ENCODE measurements at regions not wholly inside any gene's neighbourhood (a gene's known extent, or its start where the extent isn't known, plus 50 kb on each side); places are given as distances from the start of the nearest gene placed in this dataset.

GRCh38 chr1:221109930-221110329, 230.7 kb downstream of the HLX start:
- no peak for DNase-seq

DNA sequence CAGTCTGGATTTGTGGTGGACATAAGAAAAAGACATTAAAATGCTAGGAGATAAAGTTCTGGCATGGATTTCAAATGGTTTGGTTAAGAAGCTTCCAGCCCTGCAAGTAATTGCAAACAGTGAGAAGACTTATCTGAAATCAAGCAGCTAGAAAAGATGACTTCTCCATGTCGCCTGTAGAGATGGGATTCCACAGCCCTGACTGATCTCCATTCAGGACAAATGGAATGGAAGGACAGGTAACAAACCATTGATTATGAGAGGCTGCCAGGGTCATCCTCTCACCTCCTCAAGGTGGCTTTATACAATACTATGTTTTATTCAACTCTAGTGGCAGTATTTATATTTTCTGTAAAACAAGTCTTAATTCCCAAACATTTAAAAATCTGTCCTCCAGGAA, 237.9 kb downstream of the HLX start:
- no peak for DNase-seq

DNA sequence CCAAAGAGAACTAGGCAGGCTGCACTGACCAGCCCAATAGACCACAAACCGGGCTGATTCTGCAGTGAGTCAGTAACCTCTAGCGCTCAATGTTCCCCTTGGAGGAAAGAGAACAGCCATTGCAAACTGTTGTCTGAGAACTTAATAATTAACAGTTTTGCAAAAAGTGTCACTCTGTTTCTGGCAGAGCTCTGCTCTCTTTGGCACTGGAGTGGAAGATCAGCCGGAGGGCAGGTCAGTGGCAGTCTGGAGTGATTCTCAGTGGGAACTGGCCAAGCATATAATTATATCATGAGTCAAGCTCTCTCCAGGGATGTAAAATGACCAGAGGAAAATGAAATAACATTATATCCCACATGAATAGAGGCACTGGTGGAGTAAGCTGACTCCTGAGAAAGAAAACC, 238.3 kb downstream of the HLX start:
- peak in 1 of 2 experiments; percentile 59 for DNase-seq

- peak; percentile 30 to 69 for DNase-seq
Observed at GRCh38 chr1:221118176-221118937, 239.1 kb downstream of the HLX start.

GRCh38 chr1:221118938-221119320, 239.7 kb downstream of the HLX start:
- no peak for DNase-seq

DNA sequence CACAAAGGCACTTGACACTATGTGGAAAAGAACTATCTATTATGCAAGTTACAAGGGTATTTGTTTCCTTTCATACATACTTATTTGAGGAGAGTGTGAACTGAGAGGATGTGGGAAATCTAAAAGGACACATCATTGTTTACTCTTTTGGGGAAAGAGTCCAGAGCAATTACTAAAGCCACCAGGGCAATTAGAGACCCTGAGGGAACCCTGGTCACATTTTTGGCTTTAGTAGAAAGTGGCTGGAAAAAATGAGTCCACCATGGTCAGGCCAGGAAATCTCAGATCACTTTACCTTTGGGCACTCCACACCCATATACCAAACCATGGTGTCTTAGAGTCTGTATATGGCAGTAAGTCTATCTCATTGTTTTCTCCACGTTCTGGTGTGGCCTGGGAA, 243.3 kb downstream of the HLX start:
- no peak for DNase-seq

DNA sequence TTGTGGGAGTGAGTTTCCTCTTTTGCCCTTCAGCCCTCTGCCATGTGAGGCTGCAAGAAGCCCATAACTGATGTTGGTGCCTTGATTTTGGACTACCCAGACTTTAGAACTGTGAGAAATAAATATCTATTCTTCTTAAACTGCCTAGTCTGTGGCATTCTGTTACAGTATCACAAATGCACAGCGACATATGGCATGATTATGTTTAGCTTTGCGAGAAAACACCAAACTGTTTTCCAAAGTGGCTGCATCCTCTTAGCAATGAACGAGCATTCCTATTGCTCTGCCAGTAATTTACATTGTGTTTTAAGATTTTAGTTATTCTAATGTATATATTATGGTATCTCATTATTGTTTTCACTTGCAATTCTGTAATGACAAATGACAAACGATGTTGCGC, 246.7 kb downstream of the HLX start:
- DNase-seq: no peak

GRCh38 chr1:221137666-221138065, 258.4 kb downstream of the HLX start:
- DNase-seq: no peak

DNA sequence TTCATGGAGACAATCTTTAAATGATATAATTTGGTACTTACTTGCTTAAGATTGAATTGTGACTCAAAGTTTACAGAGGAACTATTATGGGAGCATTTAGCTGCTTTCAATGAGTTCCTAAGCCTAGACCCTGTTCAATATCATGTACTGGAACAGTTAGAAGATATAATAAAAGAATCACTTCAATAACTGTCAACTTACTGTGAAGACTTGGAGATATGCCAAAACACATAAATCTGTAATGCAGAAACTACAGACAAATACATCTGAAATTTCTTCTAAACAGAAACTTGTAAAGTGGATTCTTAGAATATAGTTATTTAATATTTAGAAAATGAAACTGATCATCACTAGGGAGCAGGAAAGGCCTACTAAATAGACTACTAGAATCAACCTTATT, 259.3 kb downstream of the HLX start:
- peak in 1 of 2 experiments; percentile 3 for DNase-seq

DNA sequence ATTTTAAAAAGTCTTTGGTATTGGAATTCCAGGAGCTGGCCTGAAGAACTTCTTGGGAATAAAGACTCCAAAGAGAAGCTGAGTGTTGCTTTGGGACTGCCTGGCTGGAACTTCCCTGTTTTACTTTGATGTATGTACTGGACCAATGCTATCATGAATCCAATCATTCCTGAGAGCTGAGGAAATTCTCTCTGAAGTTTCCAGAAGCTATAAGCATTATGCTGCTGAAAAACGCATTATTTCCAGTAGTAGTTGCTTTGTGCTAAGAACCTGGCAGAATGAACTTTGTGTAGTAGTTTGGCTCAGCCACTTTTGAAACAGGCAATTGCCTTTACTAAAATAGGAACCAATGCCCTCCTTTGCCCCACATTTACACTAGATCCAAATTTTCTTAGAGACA, 260.7 kb downstream of the HLX start:
- DNase-seq: no peak

DNA sequence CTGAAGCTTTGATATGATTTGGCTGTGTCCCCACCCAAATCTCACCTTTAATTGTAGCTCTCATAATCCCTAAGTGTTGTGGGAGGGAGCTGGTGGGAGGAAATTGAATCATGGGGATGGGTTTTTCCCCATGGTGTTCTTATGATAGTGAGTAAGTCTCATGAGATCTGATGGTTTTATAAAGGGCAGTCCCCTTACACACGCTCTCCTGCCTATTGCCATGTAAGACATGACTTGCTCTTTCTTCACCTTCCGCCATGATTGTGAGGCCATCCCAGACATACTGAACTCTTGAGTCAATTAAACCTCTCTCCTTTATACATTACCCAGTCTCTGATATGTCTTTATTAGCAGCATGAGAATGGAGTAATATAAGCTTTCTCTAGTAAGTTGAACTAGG, 261.9 kb downstream of the HLX start:
- DNase-seq: no peak

DNA sequence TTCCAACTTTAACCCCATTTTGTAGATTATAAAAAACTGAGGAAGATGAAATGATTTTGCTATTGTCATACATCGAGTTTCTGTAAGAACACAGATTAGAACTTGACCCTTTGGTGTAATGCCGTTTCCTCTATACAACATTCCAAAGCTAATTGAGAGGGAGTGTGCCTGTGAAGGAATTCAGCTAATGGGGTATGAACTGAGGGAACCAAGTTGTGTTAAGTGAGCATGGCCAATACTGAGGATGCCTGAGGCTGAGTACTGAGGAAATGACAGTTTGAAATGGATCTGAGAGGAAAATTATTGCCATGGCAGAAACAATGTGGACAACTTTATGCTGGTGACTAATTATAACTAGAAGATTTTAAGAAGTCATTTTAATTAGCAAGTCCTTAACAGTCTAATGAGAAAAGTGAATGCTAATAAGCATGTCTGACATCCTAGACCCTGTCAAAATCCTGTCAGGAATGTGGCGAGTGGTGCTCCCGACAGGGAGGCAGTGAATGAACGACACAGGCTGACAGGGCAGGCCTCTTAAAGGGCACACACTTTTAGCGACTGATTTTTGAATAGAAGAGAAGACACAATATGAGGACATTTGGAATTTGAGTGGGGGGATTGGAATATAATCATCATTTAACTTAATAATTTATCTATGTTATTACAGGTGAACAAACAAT, 262.5 kb downstream of the HLX start:
- DNase-seq: no peak

DNA sequence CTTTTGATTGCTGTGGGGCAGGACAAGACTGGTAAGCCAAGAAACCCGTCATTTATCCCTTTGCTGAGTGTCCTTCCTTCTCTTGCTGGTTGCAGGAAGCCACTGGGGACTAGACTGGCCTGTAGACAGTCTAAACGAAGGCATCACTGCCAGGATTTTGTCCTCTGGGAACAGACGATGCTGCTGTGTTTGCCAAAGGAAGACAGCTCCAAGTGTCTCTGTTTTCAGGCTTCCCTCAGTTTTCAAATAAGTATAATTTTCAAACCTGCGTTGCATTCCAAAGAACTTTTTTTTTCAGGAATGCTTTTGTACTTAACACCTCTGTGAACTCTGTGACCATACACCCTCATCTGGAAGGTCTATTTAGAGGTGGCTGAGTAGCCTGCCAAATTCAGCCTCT, 269.4 kb downstream of the HLX start:
- peak in 1 of 2 experiments; percentile 23 for DNase-seq

GRCh38 chr1:221149111-221149510, 269.9 kb downstream of the HLX start:
- no peak for DNase-seq

DNA sequence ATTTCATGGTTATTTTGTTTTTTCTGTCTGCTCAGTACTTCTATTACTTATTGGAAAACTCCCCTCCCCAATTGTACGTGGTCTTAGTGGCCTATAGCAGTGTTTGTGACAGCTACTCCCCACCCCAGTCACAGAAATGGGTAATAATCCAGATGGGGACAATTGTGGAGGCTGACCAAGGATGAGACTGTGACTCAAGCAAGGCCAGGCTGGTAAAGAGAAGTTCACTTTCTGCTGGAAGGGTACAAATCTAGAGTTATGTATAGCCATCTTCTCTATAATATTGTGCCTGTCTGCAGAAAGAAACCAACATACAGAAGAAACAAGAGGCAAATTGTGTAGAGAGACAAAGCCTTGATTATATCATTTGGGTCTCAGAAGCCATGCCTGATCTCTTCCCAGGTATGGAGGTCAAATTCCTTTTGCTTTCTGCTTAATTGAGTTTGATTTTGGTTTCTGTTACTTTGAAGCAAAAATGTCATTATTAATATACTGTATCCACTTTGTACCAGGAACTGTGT, 270.4 kb downstream of the HLX start:
- no peak for DNase-seq

GRCh38 chr1:221150996-221151395, 271.8 kb downstream of the HLX start:
- no peak for DNase-seq

- DNase-seq: no peak
Observed at GRCh38 chr1:221154932-221155331, 275.7 kb downstream of the HLX start.

- DNase-seq: no peak
Observed at GRCh38 chr1:221157026-221157761, 278.0 kb downstream of the HLX start.

DNA sequence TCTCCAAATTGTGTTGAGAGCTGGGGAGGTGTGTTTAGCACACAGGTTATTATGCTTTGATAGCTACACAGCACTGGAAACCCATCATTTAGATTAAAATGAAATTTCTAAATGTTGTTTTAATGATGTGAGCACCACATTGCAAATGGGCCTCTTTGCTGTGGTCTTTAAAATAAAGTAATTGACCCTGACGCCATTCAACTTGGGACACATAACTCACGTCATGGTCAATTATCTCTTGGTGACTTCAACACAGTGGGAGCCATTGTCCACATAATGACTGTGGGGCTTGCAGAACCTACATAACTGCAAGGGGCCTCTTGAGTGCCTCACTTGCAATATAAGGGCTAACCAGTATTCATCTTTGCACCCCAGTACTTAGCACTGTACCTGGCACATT, 280.4 kb downstream of the HLX start:
- DNase-seq: no peak

DNA sequence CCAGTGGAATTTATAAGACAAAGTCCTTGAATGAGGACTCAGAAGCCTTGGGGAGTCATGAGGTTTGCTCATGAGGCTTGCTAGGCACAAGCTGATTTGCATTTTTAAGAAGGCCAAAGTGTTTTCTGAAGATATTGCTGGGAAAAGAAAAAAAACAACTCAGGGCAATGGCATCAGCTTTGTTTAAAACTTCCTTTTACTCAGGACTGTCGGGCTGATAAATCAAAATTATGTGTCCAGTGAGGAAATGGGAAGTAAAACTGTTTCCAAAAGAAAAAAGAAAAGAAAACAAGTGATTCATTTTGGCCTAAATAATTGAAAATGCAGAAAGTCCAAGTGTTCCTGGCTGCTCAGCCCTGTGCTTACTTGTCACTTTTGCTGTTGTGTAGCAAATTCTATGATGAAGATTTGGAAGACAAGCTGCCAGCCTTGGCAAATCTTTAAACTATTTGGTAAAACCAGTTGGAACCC, 282.4 kb downstream of the HLX start:
- no peak for DNase-seq

DNA sequence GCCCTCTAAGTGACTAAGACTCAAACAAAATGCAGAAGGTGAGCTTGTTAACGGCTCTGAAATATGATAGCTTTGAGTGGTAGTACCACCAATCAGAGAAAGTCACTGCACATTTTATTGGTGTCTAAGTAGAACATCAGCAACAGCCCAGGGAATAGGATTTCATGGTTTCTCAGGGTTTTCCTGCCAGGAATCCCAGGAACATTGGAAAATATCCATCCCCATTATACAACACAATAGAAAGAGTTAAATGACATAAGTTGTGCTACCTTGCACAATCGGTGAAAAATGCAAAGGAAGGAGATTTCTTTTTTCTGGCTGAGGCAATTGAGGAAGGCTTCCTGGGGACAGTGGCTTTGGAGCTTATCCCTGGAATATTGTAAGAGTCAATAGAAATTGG, 283.1 kb downstream of the HLX start:
- DNase-seq: no peak

GRCh38 chr1:221162939-221163338, 283.7 kb downstream of the HLX start:
- DNase-seq: no peak

- no peak for DNase-seq
Observed at GRCh38 chr1:221164029-221164428, 284.8 kb downstream of the HLX start.
